ENCODE measurements at regions not wholly inside any gene's neighbourhood (a gene's known extent, or its start where the extent isn't known, plus 50 kb on each side); places are given as distances from the start of the nearest gene placed in this dataset.

- Histone ChIP-seq H3K9me3 (ENCODE audit: low read length) (no peaks in the 10 kb centered on the region), H3K4me3 (ENCODE audit: low read length) (no peak overlapping the region), H3K27me3 (ENCODE audit: insufficient read depth, low read length, poor library complexity, severe bottlenecking) (no peaks in the 10 kb centered on the region), H3K27ac (ENCODE audit: low read depth, low read length) (no peak overlapping the region), H3K4me1 (ENCODE audit: insufficient read depth, low read length) (no peaks in the 10 kb centered on the region), H3K36me3 (ENCODE audit: insufficient read depth, low read length) (no peaks in the 10 kb centered on the region)
- Mint-ChIP-seq H3K36me3 (no peaks in the 10 kb centered on the region), H3K4me1 (no peaks in the 10 kb centered on the region), H3K4me3 (no peak overlapping the region), H3K27ac (no peak overlapping the region), H3K9me3 (peaks cover 5 to 11% (median 6%) of the 10 kb centered on the region in 5 donors), H3K27me3 (no peaks in the 10 kb centered on the region)
- no peak for DNase-seq
- ChIA-PET POLR2A (no interaction called here), CTCF (no interaction called here)
These were observed 130.6 kb downstream of the TENT5A start for GRCh38 chr6:81621816-81622395.

- no peaks in the 10 kb centered on the region for H3K4me1 ChIP-seq (ENCODE audit: insufficient read depth, low read length)
- no peaks in the 10 kb centered on the region for H3K27me3 Mint-ChIP-seq
- ChIA-PET POLR2A (no interaction called here), CTCF (no interaction called here)
- no peaks in the 10 kb centered on the region for H3K36me3 ChIP-seq (ENCODE audit: insufficient read depth, low read length)
- H3K4me3 Mint-ChIP-seq, result no peak overlapping the region
- H3K4me1 Mint-ChIP-seq, result no peaks in the 10 kb centered on the region
- no peak overlapping the region for H3K27ac Mint-ChIP-seq
- H3K9me3 ChIP-seq (ENCODE audit: low read length), result no peaks in the 10 kb centered on the region
- no peak overlapping the region for H3K4me3 ChIP-seq (ENCODE audit: low read length)
- no peak overlapping the region for H3K27ac ChIP-seq (ENCODE audit: low read depth, low read length)
- no peak for DNase-seq
- no peaks in the 10 kb centered on the region for H3K36me3 Mint-ChIP-seq
- H3K27me3 ChIP-seq (ENCODE audit: insufficient read depth, low read length, poor library complexity, severe bottlenecking), result no peaks in the 10 kb centered on the region
- no peaks in the 10 kb centered on the region for H3K9me3 Mint-ChIP-seq
These were observed 138.2 kb downstream of the TENT5A start for GRCh38 chr6:81614292-81614691.

GRCh38 chr6:81613606-81614005, 138.9 kb downstream of the TENT5A start:
- DNase-seq, result no peak
- no peak overlapping the region for H3K27ac ChIP-seq (ENCODE audit: low read depth, low read length)
- Mint-ChIP-seq H3K4me3 (no peak overlapping the region), H3K36me3 (no peaks in the 10 kb centered on the region), H3K27me3 (no peaks in the 10 kb centered on the region), H3K9me3 (no peaks in the 10 kb centered on the region), H3K4me1 (no peaks in the 10 kb centered on the region), H3K27ac (no peak overlapping the region)
- ChIA-PET POLR2A (no interaction called here), CTCF (no interaction called here)
- H3K36me3 ChIP-seq (ENCODE audit: insufficient read depth, low read length), result no peaks in the 10 kb centered on the region
- no peaks in the 10 kb centered on the region for H3K27me3 ChIP-seq (ENCODE audit: insufficient read depth, low read length, poor library complexity, severe bottlenecking)
- no peaks in the 10 kb centered on the region for H3K9me3 ChIP-seq (ENCODE audit: low read length)
- no peaks in the 10 kb centered on the region for H3K4me1 ChIP-seq (ENCODE audit: insufficient read depth, low read length)
- H3K4me3 ChIP-seq (ENCODE audit: low read length), result no peak overlapping the region

GRCh38 chr6:81612136-81612535, 140.3 kb downstream of the TENT5A start:
- Mint-ChIP-seq H3K27me3 (no peaks in the 10 kb centered on the region), H3K9me3 (peaks cover 0 to 1% (median 0%) of the 10 kb centered on the region in 5 donors), H3K4me3 (no peak overlapping the region), H3K27ac (no peak overlapping the region), H3K36me3 (no peaks in the 10 kb centered on the region), H3K4me1 (no peaks in the 10 kb centered on the region)
- no peaks in the 10 kb centered on the region for H3K4me1 ChIP-seq (ENCODE audit: insufficient read depth, low read length)
- CTCF ChIA-PET, result no interaction called here
- H3K27ac ChIP-seq (ENCODE audit: low read depth, low read length), result no peak overlapping the region
- DNase-seq, result no peak
- H3K9me3 ChIP-seq (ENCODE audit: low read length), result no peaks in the 10 kb centered on the region
- POLR2A ChIA-PET, result no interaction called here
- no peaks in the 10 kb centered on the region for H3K27me3 ChIP-seq (ENCODE audit: insufficient read depth, low read length, poor library complexity, severe bottlenecking)
- no peaks in the 10 kb centered on the region for H3K36me3 ChIP-seq (ENCODE audit: insufficient read depth, low read length)
- no peak overlapping the region for H3K4me3 ChIP-seq (ENCODE audit: low read length)

GRCh38 chr6:81609736-81610135, 142.7 kb downstream of the TENT5A start:
- Mint-ChIP-seq H3K9me3 (peaks cover 0 to 9% (median 3%) of the 10 kb centered on the region in 5 donors), H3K27me3 (no peaks in the 10 kb centered on the region), H3K27ac (no peak overlapping the region), H3K36me3 (no peaks in the 10 kb centered on the region), H3K4me1 (no peaks in the 10 kb centered on the region), H3K4me3 (no peak overlapping the region)
- no peak for DNase-seq
- Histone ChIP-seq H3K27ac (ENCODE audit: low read depth, low read length) (no peak overlapping the region), H3K36me3 (ENCODE audit: insufficient read depth, low read length) (no peaks in the 10 kb centered on the region), H3K9me3 (ENCODE audit: low read length) (no peaks in the 10 kb centered on the region), H3K27me3 (ENCODE audit: insufficient read depth, low read length, poor library complexity, severe bottlenecking) (no peaks in the 10 kb centered on the region), H3K4me3 (ENCODE audit: low read length) (no peak overlapping the region), H3K4me1 (ENCODE audit: insufficient read depth, low read length) (no peaks in the 10 kb centered on the region)
- ChIA-PET CTCF (no interaction called here), POLR2A (no interaction called here)

- Mint-ChIP-seq H3K27ac (no peak overlapping the region), H3K36me3 (no peaks in the 10 kb centered on the region), H3K27me3 (no peaks in the 10 kb centered on the region), H3K4me3 (no peak overlapping the region), H3K9me3 (peaks cover 0 to 15% (median 5%) of the 10 kb centered on the region in 5 donors), H3K4me1 (no peaks in the 10 kb centered on the region)
- ChIA-PET CTCF (no interaction called here), POLR2A (no interaction called here)
- Histone ChIP-seq H3K4me1 (ENCODE audit: insufficient read depth, low read length) (no peaks in the 10 kb centered on the region), H3K9me3 (ENCODE audit: low read length) (no peaks in the 10 kb centered on the region), H3K27me3 (ENCODE audit: insufficient read depth, low read length, poor library complexity, severe bottlenecking) (no peaks in the 10 kb centered on the region), H3K27ac (ENCODE audit: low read depth, low read length) (no peak overlapping the region), H3K36me3 (ENCODE audit: insufficient read depth, low read length) (no peaks in the 10 kb centered on the region), H3K4me3 (ENCODE audit: low read length) (no peak overlapping the region)
- no peak for DNase-seq
These were observed 143.7 kb downstream of the TENT5A start for GRCh38 chr6:81608776-81609175.

- H3K4me1 ChIP-seq (ENCODE audit: insufficient read depth, low read length), result no peaks in the 10 kb centered on the region
- Mint-ChIP-seq H3K27me3 (no peaks in the 10 kb centered on the region), H3K27ac (no peak overlapping the region), H3K9me3 (peaks cover 2 to 22% (median 13%) of the 10 kb centered on the region in 5 donors), H3K4me3 (no peak overlapping the region), H3K4me1 (no peaks in the 10 kb centered on the region), H3K36me3 (no peaks in the 10 kb centered on the region)
- no peaks in the 10 kb centered on the region for H3K9me3 ChIP-seq (ENCODE audit: low read length)
- ChIA-PET POLR2A (no interaction called here), CTCF (no interaction called here)
- no peaks in the 10 kb centered on the region for H3K36me3 ChIP-seq (ENCODE audit: insufficient read depth, low read length)
- no peaks in the 10 kb centered on the region for H3K27me3 ChIP-seq (ENCODE audit: insufficient read depth, low read length, poor library complexity, severe bottlenecking)
- H3K27ac ChIP-seq (ENCODE audit: low read depth, low read length), result no peak overlapping the region
- H3K4me3 ChIP-seq (ENCODE audit: low read length), result no peak overlapping the region
- DNase-seq, result no peak
These were observed 145.5 kb downstream of the TENT5A start for GRCh38 chr6:81606965-81607381.

GRCh38 chr6:81605526-81605925, 147.0 kb downstream of the TENT5A start:
- no peaks in the 10 kb centered on the region for H3K9me3 ChIP-seq (ENCODE audit: low read length)
- Mint-ChIP-seq H3K27me3 (no peaks in the 10 kb centered on the region), H3K27ac (no peak overlapping the region), H3K36me3 (no peaks in the 10 kb centered on the region), H3K4me3 (no peak overlapping the region), H3K9me3 (peaks cover 5 to 22% (median 13%) of the 10 kb centered on the region in 5 donors), H3K4me1 (no peaks in the 10 kb centered on the region)
- H3K4me1 ChIP-seq (ENCODE audit: insufficient read depth, low read length), result no peaks in the 10 kb centered on the region
- ChIA-PET CTCF (no interaction called here), POLR2A (no interaction called here)
- H3K36me3 ChIP-seq (ENCODE audit: insufficient read depth, low read length), result no peaks in the 10 kb centered on the region
- no peak overlapping the region for H3K4me3 ChIP-seq (ENCODE audit: low read length)
- H3K27ac ChIP-seq (ENCODE audit: low read depth, low read length), result no peak overlapping the region
- no peak for DNase-seq
- H3K27me3 ChIP-seq (ENCODE audit: insufficient read depth, low read length, poor library complexity, severe bottlenecking), result no peaks in the 10 kb centered on the region

GRCh38 chr6:81601918-81602317, 150.6 kb downstream of the TENT5A start:
- no peaks in the 10 kb centered on the region for H3K9me3 ChIP-seq (ENCODE audit: low read length)
- no peak overlapping the region for H3K27ac ChIP-seq (ENCODE audit: low read depth, low read length)
- no peaks in the 10 kb centered on the region for H3K36me3 ChIP-seq (ENCODE audit: insufficient read depth, low read length)
- Mint-ChIP-seq H3K36me3 (no peaks in the 10 kb centered on the region), H3K27ac (no peak overlapping the region), H3K9me3 (peaks cover 7 to 26% (median 13%) of the 10 kb centered on the region in 5 donors), H3K4me3 (no peak overlapping the region), H3K4me1 (no peaks in the 10 kb centered on the region), H3K27me3 (no peaks in the 10 kb centered on the region)
- CTCF ChIA-PET, result no interaction called here
- POLR2A ChIA-PET, result no interaction called here
- H3K4me1 ChIP-seq (ENCODE audit: insufficient read depth, low read length), result no peaks in the 10 kb centered on the region
- no peak for DNase-seq
- H3K4me3 ChIP-seq (ENCODE audit: low read length), result no peak overlapping the region
- H3K27me3 ChIP-seq (ENCODE audit: insufficient read depth, low read length, poor library complexity, severe bottlenecking), result no peaks in the 10 kb centered on the region

Measured in CD8-positive, alpha-beta memory T cell (primary cell).